Raji (cell line): ENCODE measurements at regions not wholly inside any gene's neighbourhood (a gene's known extent, or its start where the extent isn't known, plus 50 kb on each side); places are given as distances from the start of the nearest gene placed in this dataset.

ENCODE experiments used
- POLR2A ChIP-seq: IDR thresholded peaks from 2 replicates; pipeline ENCODE4 v1.6.1; 2011; ENCODE audit warnings: low read depth, low read length, control low read depth; ENCODE audit not compliant: insufficient read depth

DNA sequence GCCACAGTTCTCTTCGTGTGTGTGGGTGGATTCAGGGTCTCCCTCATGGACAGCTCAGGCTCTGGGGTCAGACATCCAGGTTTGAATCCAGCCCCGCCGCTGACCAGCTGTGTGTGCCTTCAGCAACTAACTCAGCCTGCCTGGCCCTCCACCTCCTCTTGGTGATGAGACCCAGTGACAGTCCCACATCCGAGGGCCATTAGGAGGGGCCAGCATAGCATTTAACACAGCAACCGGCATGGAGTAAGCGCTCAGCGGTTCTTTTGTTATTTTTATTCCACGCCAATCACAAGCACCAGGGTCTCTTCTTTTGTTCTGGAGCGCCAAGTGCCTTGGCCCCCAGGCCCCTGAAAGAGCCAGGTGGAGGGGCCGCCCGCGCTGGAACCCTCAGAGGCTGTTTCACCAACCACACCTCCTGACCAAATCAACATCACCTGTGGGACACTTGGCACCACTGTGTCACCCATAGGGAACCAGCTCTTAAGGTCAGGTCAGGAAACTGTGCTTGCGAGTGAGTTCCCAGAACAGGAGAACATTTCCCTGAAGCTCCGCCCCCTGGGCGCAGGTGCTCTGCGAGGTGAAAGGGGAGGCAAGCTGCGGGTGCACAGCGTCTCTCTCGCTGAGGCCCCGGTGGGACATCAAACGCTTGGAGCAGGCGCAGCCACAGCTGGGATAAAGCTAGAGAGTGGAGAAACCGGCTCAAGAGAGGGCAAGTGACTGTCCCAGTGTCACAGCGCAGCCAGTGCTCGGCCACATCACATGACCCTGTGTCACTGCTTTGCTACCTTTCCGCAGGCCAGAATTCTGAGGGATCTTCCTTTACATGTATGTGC, 311.3 kb downstream of the UACA start:
- TF ChIP-seq POLR2A = no peak

DNA sequence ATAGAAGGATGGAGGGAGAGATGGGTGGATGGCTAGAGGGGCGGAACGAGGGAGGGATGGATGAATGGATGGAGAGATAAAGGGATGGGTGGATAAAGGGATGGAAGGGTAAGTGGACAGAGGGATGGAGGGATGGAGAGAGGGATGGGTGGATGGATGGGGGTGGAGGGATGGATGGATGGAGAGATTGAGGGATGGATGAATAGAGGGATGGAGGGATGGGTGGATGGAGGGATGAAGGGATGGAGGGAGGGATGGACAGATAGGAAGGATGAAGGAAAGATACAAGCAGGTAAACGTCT, 313.3 kb downstream of the UACA start:
- TF ChIP-seq POLR2A = no peak

DNA sequence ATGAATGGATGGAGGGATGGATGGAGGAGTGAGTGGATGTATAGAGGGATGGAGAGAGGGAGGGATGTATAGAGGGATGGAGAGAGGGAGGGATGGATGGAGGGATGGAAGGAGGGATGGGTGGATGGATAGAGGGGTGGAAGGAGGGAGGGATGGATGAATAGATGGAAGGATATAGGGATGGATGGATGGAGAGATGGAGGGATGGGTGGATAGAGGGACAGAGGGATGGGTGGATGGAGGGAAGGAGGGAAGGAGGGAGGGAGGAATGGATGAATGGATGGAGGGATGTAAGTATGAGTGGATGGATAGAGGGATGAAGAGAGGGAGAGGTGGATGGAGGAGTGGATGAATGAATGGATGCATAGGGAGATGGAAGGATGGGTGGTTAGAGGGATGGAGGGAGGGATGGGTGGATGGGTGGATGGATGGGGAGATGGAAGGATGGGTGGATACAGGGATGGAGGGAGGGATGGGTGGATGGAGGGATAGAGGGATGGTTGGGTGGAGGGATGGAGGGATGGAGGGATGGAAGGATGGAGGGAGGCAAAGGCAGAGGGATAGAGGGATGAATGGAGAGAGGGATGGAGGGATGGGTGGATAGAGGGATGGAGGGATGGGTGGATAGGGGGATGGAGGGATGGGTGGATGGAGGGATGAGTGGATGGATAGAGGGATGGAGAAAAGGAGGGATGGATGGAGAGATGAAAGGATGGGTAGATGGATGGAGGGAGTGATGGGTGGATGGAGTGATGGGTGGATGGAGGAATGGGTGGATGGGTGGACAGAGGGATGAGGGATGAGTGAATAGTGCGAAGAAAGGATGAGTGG, 313.8 kb downstream of the UACA start:
- no peak for TF ChIP-seq POLR2A

DNA sequence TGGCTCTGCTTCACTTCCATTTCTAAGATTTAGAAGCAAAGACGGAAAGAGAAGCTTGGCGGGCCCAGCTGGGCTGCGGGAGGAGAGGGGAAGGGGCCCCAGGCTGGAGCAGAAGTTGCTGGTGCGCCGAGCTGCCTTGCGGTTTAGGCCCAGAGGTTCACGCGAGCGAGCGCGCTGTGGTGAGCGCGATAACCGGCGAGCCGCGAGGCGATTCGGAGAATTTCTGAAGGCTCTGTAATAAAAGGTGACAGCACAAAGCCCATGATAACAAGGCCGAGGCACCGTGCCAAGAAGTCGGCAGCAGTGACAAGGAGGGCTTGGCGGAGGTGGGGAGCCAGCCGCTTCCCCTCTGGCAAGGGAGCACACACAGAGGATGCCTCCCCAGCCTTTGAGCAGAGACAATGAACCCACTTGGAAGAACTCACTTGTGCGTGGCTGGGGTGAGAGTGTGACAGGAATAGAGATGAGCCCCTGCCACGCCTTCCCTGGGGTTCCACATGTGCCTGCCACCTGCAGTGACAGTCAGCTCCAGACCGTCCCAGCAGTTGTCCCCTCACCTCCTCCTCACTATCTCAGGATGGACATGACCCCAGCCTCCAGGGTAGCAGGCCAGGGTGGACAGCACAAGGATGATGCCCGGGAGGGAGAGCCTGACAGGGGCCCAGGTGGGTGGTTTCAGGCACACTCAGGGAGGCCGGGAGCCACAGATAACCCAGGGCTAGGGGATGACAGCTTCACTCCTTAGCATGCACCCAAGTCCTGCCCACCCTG, 315.2 kb downstream of the UACA start:
- TF ChIP-seq POLR2A = no peak

DNA sequence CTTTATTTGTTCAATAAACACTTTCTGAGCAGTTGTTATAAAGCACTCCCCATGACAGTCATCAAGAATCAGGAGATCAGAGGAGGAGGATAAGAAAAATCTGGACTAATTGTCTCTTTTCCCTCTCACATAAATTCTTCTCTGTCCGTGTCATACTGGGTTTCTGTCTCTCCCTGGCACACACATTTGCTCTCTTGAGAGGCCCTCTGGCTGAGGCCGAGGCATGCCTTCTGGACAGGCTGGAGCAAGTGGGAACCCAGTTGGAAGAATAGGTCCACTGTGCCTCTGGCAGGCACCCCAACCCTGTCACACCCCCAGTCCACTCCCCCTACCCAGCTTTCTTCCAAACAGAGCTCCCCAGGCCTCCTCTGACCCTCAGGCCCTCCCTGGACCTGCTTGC, 315.8 kb downstream of the UACA start:
- TF ChIP-seq POLR2A = no peak

DNA sequence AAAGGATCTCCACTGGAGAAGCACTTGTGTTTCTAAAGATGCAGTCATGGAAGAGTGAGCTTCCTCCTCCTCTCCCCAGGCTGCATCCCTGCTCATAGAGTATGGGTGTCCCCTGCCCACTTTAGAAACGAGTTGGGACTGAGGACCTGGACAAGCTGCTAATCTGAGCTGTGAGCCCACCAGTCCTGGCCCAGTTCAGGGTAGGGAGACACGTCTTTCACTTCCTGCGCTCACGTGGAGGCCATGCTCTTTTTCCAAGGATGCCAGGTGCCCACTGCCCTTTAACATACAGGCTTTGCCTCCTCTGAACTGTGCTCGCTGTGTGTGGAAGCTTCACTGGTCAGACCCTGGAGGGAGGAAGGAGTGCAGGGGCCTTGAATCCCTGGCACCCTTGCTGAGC, 316.3 kb downstream of the UACA start:
- TF ChIP-seq POLR2A = no peak

DNA sequence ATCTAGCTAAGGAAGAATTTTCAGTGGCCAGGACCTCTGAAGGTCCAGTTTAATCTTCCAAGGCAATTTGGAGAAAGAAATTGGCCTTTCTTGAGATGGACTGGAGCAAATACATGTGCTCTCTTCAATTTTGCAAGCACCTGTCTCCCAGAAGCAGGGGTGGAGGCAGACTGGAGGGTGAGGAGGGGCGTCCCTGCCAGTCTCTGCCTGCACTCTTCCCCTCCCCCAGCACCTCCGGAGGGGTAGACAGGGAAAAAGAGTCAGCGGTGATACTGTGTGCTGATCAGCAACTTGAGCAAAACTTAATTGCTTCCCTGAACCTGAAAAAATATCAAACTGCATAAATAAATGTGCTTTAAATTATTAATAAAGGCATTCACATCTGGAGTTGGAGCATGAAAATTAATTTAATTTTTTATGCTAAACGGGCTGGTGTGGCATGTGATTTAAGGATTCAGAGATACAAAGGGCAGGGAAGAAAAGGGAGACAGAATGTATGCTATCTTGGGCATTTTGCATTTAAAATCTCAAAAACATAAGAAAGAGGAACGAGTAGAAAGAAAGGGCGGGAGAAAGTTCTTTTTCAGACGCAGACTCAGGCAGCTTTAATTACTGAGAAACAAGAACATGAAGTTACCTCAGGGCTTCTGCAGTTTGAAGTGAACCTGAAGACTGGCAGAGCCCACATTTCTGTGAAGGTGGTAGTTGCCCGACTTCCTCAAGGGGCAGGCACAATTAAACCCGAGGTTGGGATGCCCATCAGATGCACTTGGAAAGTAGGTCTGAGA, 319.7 kb downstream of the UACA start:
- no peak for TF ChIP-seq POLR2A

DNA sequence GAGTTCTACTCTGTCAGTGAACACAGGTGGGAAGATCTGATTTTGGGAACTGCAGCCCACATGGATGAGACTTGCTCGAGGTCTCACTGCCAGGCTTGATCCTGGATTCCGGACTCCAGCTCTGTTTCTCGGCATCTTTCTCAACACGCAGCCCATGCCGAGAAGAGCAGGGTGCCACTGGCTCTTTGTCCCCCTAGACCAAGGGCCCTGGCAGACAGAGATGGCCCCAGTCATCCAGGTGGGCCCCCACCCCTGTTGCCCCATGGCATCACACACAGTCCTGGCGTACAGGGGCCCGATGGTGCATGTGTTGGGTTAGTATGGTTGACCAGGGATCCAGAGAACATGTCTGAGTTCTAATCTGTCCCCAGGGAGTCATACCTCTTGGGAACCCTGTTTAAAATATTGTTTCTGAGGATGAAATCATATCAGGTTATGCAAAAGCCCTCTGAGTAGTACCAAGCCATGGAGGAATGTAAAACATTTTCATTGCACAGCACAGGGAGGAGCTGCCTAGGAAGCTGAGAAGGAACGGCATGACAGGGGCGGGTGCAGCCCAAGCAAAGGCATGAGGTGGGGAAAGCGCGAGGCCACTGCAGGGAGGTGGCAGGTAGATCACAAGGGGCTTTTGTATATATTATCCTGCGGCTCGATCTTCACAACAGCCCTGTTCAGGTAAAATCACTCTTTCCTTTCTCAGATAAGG, 320.6 kb downstream of the UACA start:
- no peak for TF ChIP-seq POLR2A

DNA sequence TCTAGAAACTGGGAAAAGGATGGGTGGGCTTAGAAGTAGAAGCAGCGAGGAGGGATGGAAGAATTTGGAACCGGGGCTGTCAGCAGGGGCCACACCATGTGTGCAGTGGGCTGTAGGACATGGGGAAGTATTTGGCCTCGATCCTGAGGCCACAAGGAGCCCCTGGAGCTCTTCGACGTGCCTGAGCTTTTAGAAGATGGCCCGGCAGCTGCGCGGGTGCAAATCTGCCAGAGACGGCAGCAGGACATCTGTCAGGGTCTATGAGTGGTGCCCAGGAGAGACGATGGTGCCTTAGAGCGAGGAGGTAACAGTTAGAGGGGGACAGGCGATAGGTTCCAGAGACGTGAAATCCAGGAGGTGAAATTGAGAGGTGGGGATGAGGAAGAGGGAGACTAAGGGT, 321.1 kb downstream of the UACA start:
- TF ChIP-seq POLR2A = no peak

DNA sequence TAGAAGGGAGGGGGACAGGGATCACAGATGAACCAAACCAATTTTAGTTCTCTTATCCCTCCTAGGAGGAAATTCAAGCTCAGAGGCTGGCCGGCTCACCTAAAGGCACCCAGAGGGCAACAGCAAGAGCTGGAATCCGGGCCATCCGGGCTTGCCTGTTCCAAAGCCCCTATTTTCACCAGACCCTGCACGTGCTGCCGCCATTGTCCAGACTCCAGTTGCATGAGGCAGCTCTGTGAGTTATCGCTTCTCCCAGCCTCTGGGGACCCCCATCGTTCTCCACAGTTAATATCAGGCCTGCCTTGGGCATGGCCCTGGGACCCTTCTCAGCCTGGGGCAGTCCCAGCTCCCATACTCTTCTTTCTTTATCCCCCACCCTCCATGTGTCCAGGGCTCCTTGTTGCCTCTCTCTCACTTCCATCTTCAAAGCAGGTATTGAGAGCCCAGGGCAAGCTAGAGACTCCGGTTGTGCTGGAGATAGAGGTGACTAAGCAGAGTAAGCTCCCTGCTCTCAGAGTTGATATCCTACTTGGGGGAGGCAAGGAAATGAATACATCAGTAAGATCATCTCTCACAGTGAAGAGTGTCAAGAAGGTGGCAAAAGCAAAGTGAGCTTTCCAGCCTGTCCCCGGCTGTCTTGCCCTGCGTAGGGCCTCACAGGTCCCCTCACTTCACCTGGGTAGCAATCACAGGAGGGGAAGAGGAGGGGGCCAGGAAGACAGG, 322.8 kb downstream of the UACA start:
- TF ChIP-seq POLR2A = no peak

DNA sequence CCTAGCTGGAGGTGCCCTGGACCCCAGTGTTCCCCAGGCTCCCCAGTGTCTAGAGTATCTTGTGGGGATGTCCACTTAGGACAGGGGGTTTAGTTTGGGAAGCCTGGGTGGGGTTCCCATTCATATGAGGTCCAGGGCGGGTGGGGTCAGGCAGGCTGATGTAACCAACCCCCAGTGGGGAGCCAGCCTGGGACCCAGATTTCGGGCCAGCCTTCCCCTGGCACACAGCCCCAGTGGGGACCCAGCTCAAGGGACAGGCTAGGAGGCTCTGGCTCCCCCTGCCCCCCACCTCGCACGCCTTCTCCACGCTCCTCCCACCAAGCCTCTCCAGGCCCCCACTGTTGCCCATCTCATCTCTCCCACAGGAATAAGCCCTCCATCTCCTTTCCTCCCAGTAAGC, 323.5 kb downstream of the UACA start:
- TF ChIP-seq POLR2A = no peak

DNA sequence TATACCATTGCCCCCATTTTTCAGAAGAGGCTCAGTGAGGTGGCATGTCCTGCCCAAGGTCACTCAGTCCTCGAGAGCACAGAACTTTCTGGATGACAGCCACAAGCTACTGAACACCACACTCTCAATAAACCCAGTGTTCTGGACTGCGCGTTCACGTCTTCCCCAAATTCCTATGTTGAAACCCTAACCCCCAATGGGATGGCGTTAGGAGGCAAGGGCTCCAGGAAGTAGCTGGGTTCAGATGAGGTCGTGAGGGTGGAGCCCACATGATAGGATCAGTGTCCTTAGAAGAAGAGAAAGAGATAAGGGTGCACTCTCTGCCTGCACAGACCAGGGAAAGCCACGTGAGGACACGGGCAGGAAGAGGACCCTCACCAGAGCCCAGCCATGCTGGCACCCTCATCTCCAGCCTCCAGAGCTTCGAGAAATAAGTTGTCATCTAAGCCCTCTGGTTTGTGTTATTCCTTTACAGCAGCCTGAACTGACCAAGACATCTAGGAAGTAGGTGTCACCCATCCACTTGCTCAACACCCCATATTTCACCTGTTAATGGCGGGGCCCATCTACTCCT, 324.0 kb downstream of the UACA start:
- TF ChIP-seq POLR2A = no peak

DNA sequence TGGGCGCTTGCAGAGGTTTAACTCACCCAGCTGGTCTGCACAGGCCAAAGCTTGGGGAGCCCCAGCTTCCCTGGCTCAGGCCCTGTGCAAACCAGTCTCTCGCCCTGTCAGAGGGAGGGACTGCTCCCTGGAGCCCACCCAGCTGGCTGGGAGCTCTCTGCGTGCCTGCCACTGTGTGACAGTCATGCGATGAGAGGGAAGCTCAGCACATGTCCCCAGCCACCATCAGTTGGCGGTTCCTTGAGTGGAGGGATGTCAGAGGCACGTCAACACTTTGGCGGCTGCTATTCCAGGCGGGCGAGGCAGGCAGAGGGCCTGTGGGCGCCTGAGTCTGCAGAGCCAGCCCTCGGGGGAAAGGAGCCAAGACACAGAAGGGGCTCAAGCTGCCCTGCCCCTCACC, 324.6 kb downstream of the UACA start:
- no peak for TF ChIP-seq POLR2A

DNA sequence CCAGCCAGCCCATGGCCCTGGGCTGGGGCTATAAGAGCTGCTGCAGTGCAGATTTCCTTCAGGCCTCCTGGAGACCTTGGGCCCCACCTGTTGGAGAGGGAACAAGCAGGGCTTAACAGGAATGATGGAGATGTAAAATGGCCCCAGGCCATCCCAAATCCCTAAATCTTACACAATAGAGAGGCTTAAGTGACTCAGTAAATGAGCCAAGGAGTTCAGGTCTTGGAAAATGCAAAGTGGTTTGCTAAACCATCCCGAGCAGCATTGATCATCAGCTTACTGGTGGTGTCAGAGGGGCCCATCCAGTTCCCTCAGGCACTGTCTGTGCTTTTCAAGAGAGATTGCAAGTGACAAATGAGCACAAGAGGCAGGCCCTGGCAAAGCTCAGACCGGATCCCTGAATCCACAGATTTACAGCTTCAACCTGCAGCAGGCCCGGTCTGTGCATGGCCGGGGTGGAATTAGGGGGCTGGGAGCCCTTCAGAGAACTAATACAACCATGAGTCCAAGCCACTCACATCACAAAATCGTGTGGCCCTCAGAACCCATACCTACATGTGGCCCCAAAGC, 325.4 kb downstream of the UACA start:
- TF ChIP-seq POLR2A = no peak

DNA sequence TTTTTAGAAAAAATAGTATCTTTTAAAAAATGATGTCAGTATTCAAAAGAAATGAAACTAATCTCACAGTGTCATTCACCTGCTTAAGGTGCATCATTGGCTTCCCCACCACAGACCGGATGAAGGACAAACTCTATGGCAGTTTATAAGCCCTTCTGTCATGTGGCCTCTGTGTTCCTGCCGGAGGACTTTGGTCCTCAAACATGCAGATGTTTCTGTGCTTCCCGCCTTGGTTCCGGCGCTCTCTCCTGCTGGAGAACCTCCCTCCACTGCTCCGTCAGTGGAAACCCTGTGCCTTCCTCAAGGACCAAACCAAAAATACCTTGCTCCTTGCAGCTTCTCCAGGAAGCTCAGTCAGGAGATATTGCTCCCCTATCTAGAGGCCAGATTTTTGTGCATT, 326.3 kb downstream of the UACA start:
- no peak for TF ChIP-seq POLR2A
